CD4-positive, alpha-beta T cell treated with Interleukin-4 for 1 hour (primary cell): ENCODE measurements at regions not wholly inside any gene's neighbourhood (a gene's known extent, or its start where the extent isn't known, plus 50 kb on each side); places are given as distances from the start of the nearest gene placed in this dataset.
"Not testable (repeated sequence)": the region's sequence is repeated elsewhere in the genome, so short reads cannot be mapped to it uniquely, and the experiment has no call there.

Experiments
- DNase-seq, 2 donors: peaks; one replicate each; pipeline ENCODE4 v3.0.0-alpha.2; 2020 to 2022

- DNase-seq: not testable (repeated sequence)
Measured at GRCh38 chr15:44817797-44818196, 81.5 kb downstream of the TRIM69 start.

GRCh38 chr15:44819331-44819987 is 83.1 kb downstream of the TRIM69 start:
- not testable (repeated sequence) for DNase-seq

- DNase-seq: not testable (repeated sequence)
Measured at GRCh38 chr15:44820535-44820934, 84.2 kb downstream of the TRIM69 start.

GRCh38 chr15:44820967-44821366 is 84.6 kb downstream of the TRIM69 start:
- not testable (repeated sequence) for DNase-seq

- DNase-seq: not testable (repeated sequence)
Measured at GRCh38 chr15:44824277-44825145, 88.2 kb downstream of the TRIM69 start.

GRCh38 chr15:44826583-44826982 is 90.3 kb downstream of the TRIM69 start:
- DNase-seq: not testable (repeated sequence)

GRCh38 chr15:44828229-44828914 is 92.0 kb downstream of the TRIM69 start:
- DNase-seq: not testable (repeated sequence)

- not testable (repeated sequence) for DNase-seq
Measured at GRCh38 chr15:44829150-44829549, 92.8 kb downstream of the TRIM69 start.

- not testable (repeated sequence) for DNase-seq
Measured at GRCh38 chr15:44830692-44831408, 94.5 kb downstream of the TRIM69 start.

- not testable (repeated sequence) for DNase-seq
Measured at GRCh38 chr15:44831409-44831741, 95.0 kb downstream of the TRIM69 start.

GRCh38 chr15:44832133-44832532 is 95.8 kb downstream of the TRIM69 start:
- not testable (repeated sequence) for DNase-seq

GRCh38 chr15:44833081-44833480 is 96.8 kb downstream of the TRIM69 start:
- not testable (repeated sequence) for DNase-seq

- not testable (repeated sequence) for DNase-seq
Measured at GRCh38 chr15:44833761-44834160, 97.4 kb downstream of the TRIM69 start.

- DNase-seq: not testable (repeated sequence)
Measured at GRCh38 chr15:44835082-44835481, 98.8 kb downstream of the TRIM69 start.

GRCh38 chr15:44836094-44836493 is 99.8 kb downstream of the TRIM69 start:
- DNase-seq: no peak

GRCh38 chr15:44838929-44839328 is 102.6 kb downstream of the TRIM69 start:
- not testable (repeated sequence) for DNase-seq

- DNase-seq: not testable (repeated sequence)
Measured at GRCh38 chr15:44841762-44842161, 105.4 kb downstream of the TRIM69 start.

- not testable (repeated sequence) for DNase-seq
Measured at GRCh38 chr15:44842883-44843282, 106.6 kb downstream of the TRIM69 start.

GRCh38 chr15:44844936-44845335 is 108.6 kb downstream of the TRIM69 start:
- not testable (repeated sequence) for DNase-seq

- DNase-seq: not testable (repeated sequence)
Measured at GRCh38 chr15:44846156-44846555, 109.8 kb downstream of the TRIM69 start.

- DNase-seq: not testable (repeated sequence)
Measured at GRCh38 chr15:44847555-44847954, 108.9 kb upstream of the TERB2 start.

GRCh38 chr15:44848859-44849258 is 107.6 kb upstream of the TERB2 start:
- not testable (repeated sequence) for DNase-seq
